ENCODE measurements at regions not wholly inside any gene's neighbourhood (a gene's known extent, or its start where the extent isn't known, plus 50 kb on each side); places are given as distances from the start of the nearest gene placed in this dataset.

GRCh38 chr5:120155873-120156272, 308.2 kb upstream of the PRR16 start:
- H3K4me2 ChIP-seq (replicated peaks; ENCODE audit: extremely low read depth, low read length, poor library complexity, severe bottlenecking), result peak overlapping the region; percentile 17
- no peaks in the 10 kb centered on the region for H4K20me1 ChIP-seq (ENCODE audit: insufficient read depth, low read length)
- no peaks in the 10 kb centered on the region for H3K36me3 ChIP-seq (replicated peaks in 1 of 2; ENCODE audit: control insufficient read depth in 1 of 2, insufficient read depth in 2 of 2, low read length in 2 of 2)
- peaks cover 0 to 3% (median 0%) of the 10 kb centered on the region in 7 donors for H3K9me3 Mint-ChIP-seq
- no peak overlapping the region for H3K9ac ChIP-seq (ENCODE audit: insufficient read depth, low read length, poor library complexity, severe bottlenecking)
- no peak overlapping the region for H2AFZ ChIP-seq (ENCODE audit: insufficient read depth, low read depth, low read length, poor library complexity, severe bottlenecking)
- H3K27me3 ChIP-seq (ENCODE audit: control insufficient read depth in 2 of 2, insufficient read depth in 2 of 2, low read length in 2 of 2), result no peaks in the 10 kb centered on the region
- DNase-seq, result peak; percentile 39 to 69 (median 66)
- intact Hi-C loops (cut with micrococcal nuclease), result no loop called here
- peaks cover 21% of the 10 kb centered on the region for H3K4me1 Mint-ChIP-seq
- peak overlapping the region in 1 of 2 donors; percentile 45 for H3K27ac ChIP-seq (ENCODE audit: low read depth in 1 of 2, low read length in 2 of 2)
- no peaks in the 10 kb centered on the region for H3K9me3 ChIP-seq (replicated peaks in 1 of 2; ENCODE audit: control insufficient read depth in 1 of 2, insufficient read depth in 1 of 2, low read length in 2 of 2)
- no peak for TF ChIP-seq CTCF (IDR thresholded peaks at IDR 0.05)
- H3K4me3 ChIP-seq (replicated peaks in 1 of 3; ENCODE audit: low read depth in 2 of 3, low read length in 3 of 3), result no peak overlapping the region
- H3K27ac Mint-ChIP-seq, result peak overlapping the region in 3 of 7 donors; percentile 11 to 68 (median 25)
- no CpG with 5 or more reads among the region's 1 CpG for WGBS (ENCODE audit: insufficient coverage)
- H3K79me2 ChIP-seq (ENCODE audit: insufficient read depth, low read length), result no peaks in the 10 kb centered on the region
- peak overlapping the region in 1 of 2 donors; percentile 48 for H3K4me3 Mint-ChIP-seq
- peaks cover 0 to 1% (median 0%) of the 10 kb centered on the region in 3 donors for H3K27me3 Mint-ChIP-seq (ENCODE audit: low read depth in 3 of 3)
- no peaks in the 10 kb centered on the region for H3K36me3 Mint-ChIP-seq
- H3K4me1 ChIP-seq (ENCODE audit: control insufficient read depth in 1 of 2, insufficient read depth in 2 of 2, low read length in 2 of 2), result peaks cover 9 to 14% of the 10 kb centered on the region in 2 donors

GRCh38 chr5:120158211-120158610, 305.9 kb upstream of the PRR16 start:
- Histone ChIP-seq H3K4me2 (replicated peaks; ENCODE audit: extremely low read depth, low read length, poor library complexity, severe bottlenecking) (no peak overlapping the region), H3K4me1 (ENCODE audit: control insufficient read depth in 1 of 2, insufficient read depth in 2 of 2, low read length in 2 of 2) (peaks cover 7 to 10% of the 10 kb centered on the region in 2 donors), H2AFZ (ENCODE audit: insufficient read depth, low read depth, low read length, poor library complexity, severe bottlenecking) (no peak overlapping the region), H3K4me3 (replicated peaks in 1 of 3; ENCODE audit: low read depth in 2 of 3, low read length in 3 of 3) (no peak overlapping the region), H3K36me3 (replicated peaks in 1 of 2; ENCODE audit: control insufficient read depth in 1 of 2, insufficient read depth in 2 of 2, low read length in 2 of 2) (no peaks in the 10 kb centered on the region), H3K79me2 (ENCODE audit: insufficient read depth, low read length) (no peaks in the 10 kb centered on the region), H3K9ac (ENCODE audit: insufficient read depth, low read length, poor library complexity, severe bottlenecking) (no peak overlapping the region), H4K20me1 (ENCODE audit: insufficient read depth, low read length) (no peaks in the 10 kb centered on the region), H3K27me3 (ENCODE audit: control insufficient read depth in 2 of 2, insufficient read depth in 2 of 2, low read length in 2 of 2) (no peaks in the 10 kb centered on the region), H3K9me3 (replicated peaks in 1 of 2; ENCODE audit: control insufficient read depth in 1 of 2, insufficient read depth in 1 of 2, low read length in 2 of 2) (no peaks in the 10 kb centered on the region), H3K27ac (ENCODE audit: low read depth in 1 of 2, low read length in 2 of 2) (no peak overlapping the region)
- Mint-ChIP-seq H3K9me3 (no peaks in the 10 kb centered on the region), H3K36me3 (no peaks in the 10 kb centered on the region), H3K27ac (no peak overlapping the region), H3K4me3 (no peak overlapping the region), H3K4me1 (peaks cover 8% of the 10 kb centered on the region), H3K27me3 (ENCODE audit: low read depth in 3 of 3) (no peaks in the 10 kb centered on the region)
- TF ChIP-seq CTCF (IDR thresholded peaks at IDR 0.05), result no peak
- WGBS (ENCODE audit: insufficient coverage), result no CpG with 5 or more reads among the region's 1 CpG
- no peak for DNase-seq
- intact Hi-C loops (cut with micrococcal nuclease), result no loop called here
